Left lung (tissue), 4 donors: ENCODE measurements at regions not wholly inside any gene's neighbourhood (a gene's known extent, or its start where the extent isn't known, plus 50 kb on each side); places are given as distances from the start of the nearest gene placed in this dataset.

Experiments
- ATAC-seq: fragments of 200-7000 bp; cut with Tn5 transposase; one replicate; pipeline ENCODE4 v1.9.1; 2020; ENCODE audit warnings: moderate library complexity
- DNase-seq, 4 donors: peaks; one replicate each; pipeline ENCODE4 v3.0.0-alpha.2; 2013 to 2020
- H3K27ac ChIP-seq, 2 donors: fragments of 200-600 bp; sonication (generic) in 1 of 2; one replicate each; pipeline versions ENCODE4 v1.5.0 to v1.8.0; 2020 to 2021
- H3K27me3 ChIP-seq, 2 donors: fragments of 200-600 bp; sonication (generic) in 1 of 2; one replicate each; pipeline versions ENCODE4 v1.5.0 to v1.8.0; 2020 to 2021
- H3K36me3 ChIP-seq, 2 donors: fragments of 200-600 bp; sonication (generic) in 1 of 2; one replicate each; pipeline versions ENCODE4 v1.5.0 to v1.8.0; 2020 to 2021
- H3K4me1 ChIP-seq, 2 donors: fragments of 200-600 bp; one replicate each; pipeline ENCODE4 v1.8.0; 2021
- H3K4me3 ChIP-seq, 2 donors: fragments of 200-600 bp; sonication (generic) in 1 of 2; one replicate each; pipeline versions ENCODE4 v1.5.0 to v1.8.0; 2020 to 2021; ENCODE audit warnings: mild to moderate bottlenecking in 1 of 2
- H3K9me3 ChIP-seq, 2 donors: fragments of 200-600 bp; sonication (generic) in 1 of 2; one replicate each; pipeline versions ENCODE4 v1.5.0 to v1.8.0; 2020 to 2021
- CTCF ChIP-seq, 2 donors: fragments of 200-600 bp; sonication (generic) in 1 of 2; IDR thresholded peaks; one replicate each; pipeline versions ENCODE4 v1.5.0 to v1.8.0; 2021; ENCODE audit warnings: antibody characterized with exemption in 2 of 2
- intact Hi-C, 2 donors: fragments of 100-400 bp; cut with DNase I; formaldehyde crosslinking; loops; one replicate each; pipeline versions ENCODE4 v1.11.2 to v1.14.2; 2022
- donor health status: DM: no; HTN: yes; CAD: no.
- donor health status: DM: no; HTN: no; CAD: no.

GRCh38 chr6:165915022-165915770 lies 252.2 kb upstream of the PDE10A start:
- Histone ChIP-seq H3K27ac (no peak overlapping the region), H3K9me3 (no peaks in the 10 kb centered on the region), H3K27me3 (no peaks in the 10 kb centered on the region), H3K36me3 (no peaks in the 10 kb centered on the region), H3K4me1 (no peaks in the 10 kb centered on the region), H3K4me3 (no peak overlapping the region)
- DNase-seq: no peak
- no peak for ATAC-seq
- TF ChIP-seq CTCF (IDR thresholded peaks at IDR 0.05): no peak
- intact Hi-C loops: no loop called here

DNA sequence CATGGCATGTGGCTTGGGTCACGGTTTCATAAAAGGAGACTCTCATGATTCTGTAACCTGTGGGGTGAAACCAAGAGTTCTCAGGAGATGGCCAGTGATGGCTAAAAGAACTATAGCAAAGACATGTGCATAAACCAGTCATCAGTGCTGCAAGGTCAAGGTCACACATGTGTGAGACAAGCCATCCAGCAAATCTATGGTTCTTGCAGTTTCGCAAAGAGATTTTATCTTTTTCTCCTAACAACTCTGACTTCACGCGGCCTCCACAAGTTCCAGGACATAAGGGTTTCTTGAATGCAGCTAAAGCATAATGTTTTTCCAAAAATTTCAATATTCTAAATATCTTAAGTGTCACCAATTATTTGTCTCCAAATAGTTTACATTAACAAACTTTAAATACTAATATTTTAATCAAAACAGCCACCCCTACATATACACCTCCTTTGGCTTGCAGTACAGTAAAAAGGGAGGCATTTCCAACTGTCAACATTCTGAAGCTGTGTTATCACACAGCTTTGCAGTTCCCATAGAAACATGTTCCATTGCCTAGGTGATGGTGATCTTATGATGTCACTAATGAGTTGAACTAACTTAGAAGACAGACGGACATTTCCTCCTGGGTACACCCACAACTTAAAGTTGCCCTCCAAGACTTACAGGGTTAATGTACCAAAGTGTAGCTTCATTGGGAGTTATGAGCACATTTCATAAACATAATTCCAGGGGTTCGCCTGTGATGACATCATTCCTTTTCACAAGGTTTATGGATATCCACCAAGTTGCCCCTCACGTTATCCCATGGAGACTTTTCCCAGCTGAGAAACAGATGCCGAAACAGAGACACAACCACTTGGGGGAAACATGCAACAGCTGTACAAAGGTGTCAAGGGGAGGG lies 250.9 kb upstream of the PDE10A start:
- peak in 1 of 4 donors; percentile 7 for DNase-seq

GRCh38 chr6:165910184-165910966 lies 247.3 kb upstream of the PDE10A start:
- no peak overlapping the region for H3K4me3 ChIP-seq
- no peaks in the 10 kb centered on the region for H3K4me1 ChIP-seq
- ATAC-seq (no peak), DNase-seq (no peak)
- H3K27ac ChIP-seq: no peak overlapping the region
- intact Hi-C loops: no loop called here
- no peak for TF ChIP-seq CTCF (IDR thresholded peaks at IDR 0.05)
- no peaks in the 10 kb centered on the region for H3K36me3 ChIP-seq
- no peaks in the 10 kb centered on the region for H3K9me3 ChIP-seq
- no peaks in the 10 kb centered on the region for H3K27me3 ChIP-seq

More for the DNA sequence above, 250.9 kb upstream of the PDE10A start:
- TF ChIP-seq CTCF (IDR thresholded peaks at IDR 0.05): no peak
- H3K4me1 ChIP-seq: no peaks in the 10 kb centered on the region
- ATAC-seq: no peak
- no peaks in the 10 kb centered on the region for H3K36me3 ChIP-seq
- no peak overlapping the region for H3K4me3 ChIP-seq
- intact Hi-C loops: no loop called here
- no peak overlapping the region for H3K27ac ChIP-seq
- H3K9me3 ChIP-seq: no peaks in the 10 kb centered on the region
- H3K27me3 ChIP-seq: no peaks in the 10 kb centered on the region

GRCh38 chr6:165906736-165907135 lies 243.7 kb upstream of the PDE10A start:
- intact Hi-C loops: no loop called here
- H3K27me3 ChIP-seq: no peaks in the 10 kb centered on the region
- no peak overlapping the region for H3K4me3 ChIP-seq
- DNase-seq (no peak), ATAC-seq (no peak)
- no peak for TF ChIP-seq CTCF (IDR thresholded peaks at IDR 0.05)
- H3K27ac ChIP-seq: no peak overlapping the region
- no peaks in the 10 kb centered on the region for H3K4me1 ChIP-seq
- no peaks in the 10 kb centered on the region for H3K36me3 ChIP-seq
- H3K9me3 ChIP-seq: no peaks in the 10 kb centered on the region
